ENCODE measurements at regions not wholly inside any gene's neighbourhood (a gene's known extent, or its start where the extent isn't known, plus 50 kb on each side); places are given as distances from the start of the nearest gene placed in this dataset.
"Not testable (repeated sequence)": the region's sequence is repeated elsewhere in the genome, so short reads cannot be mapped to it uniquely, and the experiment has no call there.

DNA sequence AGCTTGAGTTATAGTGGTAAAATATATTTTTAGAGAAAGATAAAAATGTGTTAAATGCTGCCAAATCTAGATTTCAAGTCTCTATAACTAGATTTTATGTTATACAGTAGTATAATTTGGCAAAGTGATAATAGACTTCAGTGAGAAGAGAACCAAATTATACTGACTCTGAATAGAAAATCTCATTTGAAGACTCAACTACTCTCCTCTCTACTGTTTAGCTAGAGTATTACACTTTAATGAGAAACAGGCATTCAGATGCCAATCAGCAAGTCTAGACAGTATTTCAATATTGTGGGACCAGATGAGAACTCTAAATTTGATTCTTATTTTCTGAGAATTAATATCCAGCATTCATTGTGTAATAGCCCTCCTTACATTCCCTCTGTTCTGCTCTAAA lies 311.2 kb downstream of the SLITRK5 start:
- DNase-seq (ENCODE audit: low spot score): no peak

DNA sequence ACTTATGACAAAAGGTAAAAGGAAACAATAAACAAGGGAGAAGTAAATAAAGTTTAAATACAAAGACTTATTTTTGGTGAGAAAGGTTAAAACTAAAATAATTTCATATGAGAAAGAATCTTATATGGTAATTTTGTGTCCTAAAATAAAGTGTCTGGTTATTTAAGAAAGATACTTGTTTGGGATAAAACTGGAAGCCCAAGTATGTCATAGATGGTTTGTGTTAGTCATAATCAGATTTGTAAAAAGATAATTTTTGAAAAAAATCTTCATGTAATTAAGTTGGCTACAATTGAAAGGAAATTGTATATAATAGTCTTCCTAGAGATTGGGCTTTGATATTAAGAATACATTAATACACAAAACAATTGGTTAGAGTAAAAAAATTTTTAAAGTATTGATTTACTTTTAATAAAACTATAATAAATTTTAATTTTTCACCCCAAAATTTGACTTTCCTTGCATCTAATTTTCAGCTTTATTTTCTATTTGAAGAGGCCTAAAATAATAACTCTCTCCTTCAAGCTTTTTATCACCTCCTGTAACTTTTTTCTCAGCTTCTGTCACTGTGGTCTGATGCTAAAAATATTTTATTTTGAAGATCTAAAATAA lies 315.6 kb downstream of the SLITRK5 start:
- DNase-seq (ENCODE audit: low spot score): no peak

DNA sequence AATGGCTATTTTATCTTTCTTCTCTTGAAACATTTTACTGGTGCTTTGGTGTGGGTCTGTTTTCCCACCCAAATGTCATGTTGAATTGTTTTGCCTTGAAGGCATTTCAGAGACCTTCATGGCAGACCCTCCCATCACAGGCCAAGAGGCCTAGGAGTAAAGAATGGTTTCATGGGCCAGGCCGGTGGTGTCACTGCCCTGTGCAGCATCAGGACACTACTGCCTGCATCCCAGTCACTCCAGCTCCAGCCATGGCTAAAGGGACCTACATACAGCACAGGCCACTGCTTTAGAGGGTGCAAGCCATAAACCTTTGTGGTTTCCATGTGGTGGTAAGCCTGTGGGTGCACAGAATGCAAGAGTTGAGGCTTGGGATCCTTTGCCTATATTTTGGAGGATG lies 326.9 kb downstream of the SLITRK5 start:
- no peak for DNase-seq (ENCODE audit: low spot score)

DNA sequence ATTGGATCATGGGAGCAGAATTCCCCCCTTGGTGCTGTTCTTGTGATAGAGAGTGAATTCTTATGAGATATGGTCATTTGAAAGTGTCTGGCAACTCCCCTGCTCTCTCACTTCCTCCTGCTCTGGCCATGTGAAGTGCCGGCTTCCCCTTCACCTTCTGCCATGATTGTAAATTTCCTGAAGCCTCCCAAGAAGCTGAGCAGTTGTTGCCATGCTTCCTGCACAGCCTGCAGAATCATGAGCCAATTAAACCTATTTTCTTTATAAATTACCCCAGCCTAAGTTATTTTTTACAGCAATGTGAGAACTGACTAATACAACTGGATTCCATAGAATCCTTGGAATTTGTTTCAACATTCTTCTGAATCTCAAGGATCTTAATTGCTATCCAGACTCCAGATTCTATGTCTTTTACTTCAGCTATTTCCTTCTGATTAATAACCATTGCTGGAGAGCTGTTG lies 328.1 kb downstream of the SLITRK5 start:
- DNase-seq (ENCODE audit: low spot score): no peak

DNA sequence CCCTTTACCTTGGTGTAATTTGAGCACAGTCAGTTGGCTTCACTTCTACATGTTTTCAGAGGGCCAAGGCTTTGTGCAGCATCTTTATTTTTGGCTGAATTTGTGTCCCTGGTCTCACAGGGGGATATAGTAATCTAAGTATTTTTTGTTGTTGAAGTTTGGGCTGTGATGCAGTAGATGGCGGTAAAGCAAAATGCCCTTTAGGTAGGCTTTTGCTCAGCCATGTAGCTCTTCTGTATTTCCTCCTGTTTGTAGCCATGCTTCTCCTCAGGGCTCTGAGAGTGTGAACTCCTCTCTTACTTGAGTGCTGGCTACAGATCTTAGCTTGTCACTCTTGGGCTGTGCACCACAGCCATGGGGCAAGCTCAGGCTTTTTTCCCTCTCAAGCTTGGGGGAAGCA lies 328.6 kb downstream of the SLITRK5 start:
- no peak for DNase-seq (ENCODE audit: low spot score)

DNA sequence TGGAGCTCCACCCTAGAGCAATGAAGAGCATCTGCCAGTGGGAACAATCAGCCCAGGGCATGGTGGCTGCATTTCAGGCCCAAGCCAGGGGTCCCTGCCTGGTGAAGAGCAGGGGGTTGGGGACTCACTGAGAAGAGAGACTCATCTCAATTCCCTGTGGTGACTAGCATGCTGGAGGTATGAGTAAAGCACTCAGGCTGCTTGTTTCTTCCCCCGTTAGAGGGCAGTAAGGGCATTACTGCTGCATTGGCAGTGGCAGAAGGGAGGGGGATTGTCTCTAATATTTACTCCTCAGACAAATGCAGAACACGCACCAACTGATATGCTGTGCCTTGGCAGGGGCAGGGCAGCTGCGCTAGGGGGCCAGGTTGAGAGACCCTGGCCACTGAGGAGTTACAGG lies 329.1 kb downstream of the SLITRK5 start:
- DNase-seq (ENCODE audit: low spot score): no peak

DNA sequence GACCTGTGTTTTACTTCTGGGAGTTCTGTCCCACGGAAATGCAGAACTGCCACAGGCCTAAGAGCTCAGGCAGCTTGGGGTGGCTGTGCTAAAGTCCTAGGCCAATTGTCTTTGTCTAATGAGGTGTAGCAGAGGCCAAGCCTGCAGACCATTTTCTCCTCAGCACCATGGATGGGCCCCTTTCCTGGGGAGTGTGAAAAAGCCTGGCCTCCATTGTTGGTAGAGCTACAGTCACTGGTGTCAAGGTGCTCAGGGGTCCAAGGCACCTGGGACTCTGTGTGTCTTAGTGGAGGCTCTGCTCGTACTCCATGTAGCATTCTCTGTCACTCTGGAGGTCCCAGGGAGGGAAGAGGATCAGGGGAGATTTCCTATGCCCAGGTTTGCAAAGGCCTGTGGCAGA lies 329.6 kb downstream of the SLITRK5 start:
- DNase-seq (ENCODE audit: low spot score): no peak

DNA sequence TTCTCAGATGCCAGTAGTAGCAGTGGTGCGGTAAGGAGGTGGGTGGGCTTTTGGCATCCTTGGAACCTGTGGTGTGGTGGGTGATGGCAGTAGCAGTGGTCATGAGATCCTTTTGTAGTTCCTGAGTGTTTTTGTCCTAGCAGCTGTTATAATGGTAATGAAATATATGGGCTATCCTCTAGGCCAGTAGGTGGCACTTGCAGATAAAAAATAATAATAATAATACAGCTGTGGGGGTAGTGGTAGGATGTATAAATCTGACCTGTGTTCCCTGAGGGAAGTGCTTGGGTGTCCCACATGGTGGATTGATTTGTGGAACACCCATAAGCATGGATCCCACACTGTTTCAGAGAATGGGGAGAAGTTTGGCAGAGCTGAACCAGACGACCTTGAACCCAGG lies 334.0 kb downstream of the SLITRK5 start:
- DNase-seq (ENCODE audit: low spot score): no peak

DNA sequence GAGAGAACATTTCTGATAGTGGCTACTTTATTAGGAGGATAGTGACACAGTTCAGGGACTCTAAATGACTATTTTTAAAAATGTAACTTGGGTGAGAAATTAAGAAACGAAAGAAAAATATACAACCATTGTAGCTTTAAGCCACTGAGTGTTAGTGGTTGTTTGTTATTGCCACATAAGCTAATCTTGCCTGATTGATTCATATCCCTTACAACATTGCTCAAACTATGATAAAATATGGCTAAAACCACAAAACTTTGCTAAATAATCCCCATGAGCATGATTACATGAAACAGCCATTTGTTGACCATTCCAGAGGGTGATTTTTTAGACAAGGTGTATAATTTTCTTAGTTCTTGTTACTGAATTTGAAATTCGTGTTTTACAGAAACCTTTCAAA lies 343.4 kb downstream of the SLITRK5 start:
- no peak for DNase-seq (ENCODE audit: low spot score)

DNA sequence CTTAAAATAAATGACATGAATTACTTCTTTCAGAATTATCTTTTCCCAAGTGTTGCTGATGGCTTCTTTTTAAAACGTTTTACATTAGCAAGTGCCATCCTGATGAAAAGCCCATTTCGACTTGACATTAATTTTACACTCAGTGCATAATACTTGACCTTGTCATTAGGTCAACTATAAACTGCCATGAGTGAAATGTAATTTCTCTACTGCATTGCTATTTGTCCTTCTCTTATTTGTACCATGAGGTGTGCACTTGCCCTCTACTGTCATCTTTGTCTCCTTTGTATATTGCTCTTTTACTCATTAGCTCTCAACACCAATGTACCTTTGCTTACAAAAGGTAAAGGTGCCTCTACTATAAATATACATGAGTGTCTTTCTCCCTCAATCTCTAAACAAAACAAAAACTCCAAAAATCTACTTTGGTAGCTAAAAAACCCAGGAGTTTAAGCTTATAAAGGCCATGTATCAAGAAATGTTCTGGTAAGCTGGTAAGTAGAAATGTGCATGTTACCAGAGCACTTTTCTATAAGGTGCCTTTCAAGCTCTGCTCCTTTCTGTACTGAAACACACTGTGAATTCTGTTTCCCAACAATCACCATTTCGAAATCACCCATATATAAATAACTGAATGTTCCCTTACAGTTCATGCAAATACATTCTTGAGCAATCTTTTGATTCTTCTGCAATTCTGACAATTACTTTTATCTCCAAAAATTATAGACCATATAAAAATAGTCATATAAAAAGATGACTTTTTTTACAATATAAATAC lies 351.4 kb downstream of the SLITRK5 start:
- DNase-seq (ENCODE audit: low spot score): no peak

DNA sequence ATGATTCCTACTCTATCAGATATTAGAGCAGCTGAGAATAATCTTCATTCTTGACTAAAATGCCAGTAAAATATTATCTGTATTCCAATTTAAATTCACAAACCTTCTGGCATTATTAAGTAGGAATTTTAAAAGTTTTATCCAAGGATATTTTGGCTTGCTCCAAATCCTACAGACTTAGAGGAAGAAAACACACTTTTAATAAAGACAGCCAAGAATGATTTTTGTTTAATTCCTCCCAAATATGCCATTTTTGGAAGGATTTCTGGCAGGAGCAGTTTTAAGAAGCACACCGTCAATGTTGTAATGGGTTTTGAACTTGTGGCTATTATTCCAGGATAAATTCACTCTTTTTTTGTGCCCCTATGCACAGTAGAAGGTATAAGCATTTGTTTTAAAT lies 355.1 kb downstream of the SLITRK5 start:
- DNase-seq (ENCODE audit: low spot score): no peak

DNA sequence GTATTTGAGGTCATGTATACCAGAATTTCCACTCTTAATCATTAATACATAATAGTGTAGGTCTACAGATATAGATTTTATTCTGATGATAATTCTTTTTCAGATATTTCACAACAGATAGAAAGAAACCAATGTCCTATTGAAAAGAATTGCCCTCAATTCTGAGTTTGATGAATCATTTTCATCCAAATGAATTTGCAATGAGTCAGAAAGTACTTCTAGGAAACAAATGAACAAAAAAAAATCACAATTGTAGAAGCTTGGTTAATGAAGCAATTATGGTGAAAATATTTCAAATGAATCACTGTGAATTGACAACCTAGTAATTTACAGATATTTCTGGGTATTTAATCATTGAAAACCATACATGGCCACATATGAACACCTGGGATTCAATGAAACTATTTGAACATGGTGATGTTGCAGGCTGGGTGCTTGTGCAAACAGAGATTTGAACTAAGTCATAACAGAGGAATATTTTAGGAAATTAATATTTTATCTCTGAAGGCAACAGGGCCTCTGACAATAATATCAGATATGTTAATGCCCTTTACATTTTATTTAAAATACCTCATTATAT lies 360.9 kb downstream of the SLITRK5 start:
- DNase-seq (ENCODE audit: low spot score): no peak

DNA sequence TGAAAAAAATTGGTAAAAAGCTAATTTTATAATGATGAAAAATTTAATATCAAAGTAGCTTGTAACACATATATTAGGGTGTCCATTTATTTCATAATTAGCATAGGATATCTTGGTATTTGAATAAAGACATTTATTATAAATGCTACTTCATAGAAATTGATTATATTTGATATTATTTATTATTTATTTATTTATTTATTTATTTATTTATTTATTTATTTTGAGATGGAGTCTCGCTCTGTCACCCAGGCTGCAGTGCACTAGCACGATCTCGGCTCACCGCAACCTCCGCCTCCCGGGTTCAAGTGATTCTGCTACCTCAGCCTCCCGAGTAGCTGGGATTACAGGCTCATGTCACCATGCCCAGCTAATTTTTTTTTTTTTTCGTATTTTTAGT lies 365.0 kb downstream of the SLITRK5 start:
- DNase-seq (ENCODE audit: low spot score): not testable (repeated sequence)

DNA sequence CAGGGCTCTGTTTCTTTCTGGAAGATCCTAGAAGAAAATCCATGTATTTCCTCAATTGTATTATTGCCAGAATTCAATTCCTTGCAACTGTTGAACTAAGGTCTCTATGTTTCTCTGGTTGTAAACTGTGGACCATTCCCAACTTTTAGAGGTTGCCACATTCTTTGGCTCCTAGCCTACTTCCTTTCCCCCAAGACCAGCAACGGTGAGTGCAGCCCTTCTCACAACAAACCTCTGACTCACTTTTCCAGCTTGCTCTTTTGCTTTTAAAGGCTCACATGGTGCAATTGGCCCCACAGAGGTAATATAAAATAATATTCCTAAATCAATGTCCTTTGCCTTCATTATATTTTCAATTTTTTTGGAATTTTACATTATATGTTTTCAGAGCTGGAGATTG lies 371.3 kb downstream of the SLITRK5 start:
- DNase-seq (ENCODE audit: low spot score): no peak

DNA sequence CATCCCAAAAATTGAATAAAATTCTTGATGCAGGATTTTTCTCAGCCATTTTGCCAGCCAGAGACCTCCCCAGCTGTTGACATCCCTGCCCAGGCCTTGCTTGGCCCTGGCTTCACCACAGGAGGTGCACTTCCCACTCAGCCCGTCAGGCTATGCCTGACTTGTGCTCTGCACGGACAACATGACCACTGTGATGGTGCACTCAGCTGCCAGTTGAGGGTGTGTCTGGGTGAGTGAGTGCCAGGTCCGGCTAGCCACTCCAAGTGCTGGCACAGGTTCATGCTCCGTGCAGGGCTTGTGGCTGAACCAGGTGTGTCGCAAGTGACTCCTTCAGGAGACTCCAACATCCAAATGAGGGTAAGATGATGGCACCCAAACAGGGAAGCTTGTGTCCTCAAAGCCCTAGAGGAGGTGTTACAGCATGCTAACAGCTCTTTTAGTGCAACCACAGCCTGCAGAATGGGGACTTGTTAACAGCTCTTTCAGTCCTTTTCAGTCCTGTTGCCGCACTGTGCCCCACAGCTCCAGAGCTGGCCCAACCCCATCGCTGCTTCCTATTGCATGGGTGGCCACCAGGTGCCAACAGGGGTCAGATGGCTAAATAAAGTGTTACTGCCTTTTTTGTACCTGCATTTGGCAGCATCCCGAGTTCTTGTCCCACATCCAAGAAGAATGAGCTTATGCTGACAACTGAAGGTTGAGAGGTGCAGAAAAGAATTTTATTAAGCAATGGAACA lies 380.7 kb downstream of the SLITRK5 start:
- no peak for DNase-seq (ENCODE audit: low spot score)

DNA sequence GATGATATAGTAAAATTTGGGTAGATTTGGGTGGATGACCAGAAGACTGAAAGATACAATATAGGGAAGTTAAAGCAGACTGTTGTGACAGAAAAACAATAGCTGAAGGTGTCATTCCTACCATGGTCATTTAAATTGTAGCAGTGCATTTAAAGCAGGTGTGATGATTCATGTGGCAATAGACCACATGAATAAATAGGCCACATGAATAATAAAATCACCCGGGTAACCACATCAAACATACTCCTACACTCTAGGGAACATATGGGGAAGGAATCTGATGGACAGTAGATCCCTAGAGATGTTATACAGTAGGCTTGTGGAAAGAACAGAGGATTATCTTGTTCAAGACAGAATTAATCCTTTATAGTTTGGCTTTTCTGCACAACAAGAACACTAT lies 392.6 kb downstream of the SLITRK5 start:
- no peak for DNase-seq (ENCODE audit: low spot score)

DNA sequence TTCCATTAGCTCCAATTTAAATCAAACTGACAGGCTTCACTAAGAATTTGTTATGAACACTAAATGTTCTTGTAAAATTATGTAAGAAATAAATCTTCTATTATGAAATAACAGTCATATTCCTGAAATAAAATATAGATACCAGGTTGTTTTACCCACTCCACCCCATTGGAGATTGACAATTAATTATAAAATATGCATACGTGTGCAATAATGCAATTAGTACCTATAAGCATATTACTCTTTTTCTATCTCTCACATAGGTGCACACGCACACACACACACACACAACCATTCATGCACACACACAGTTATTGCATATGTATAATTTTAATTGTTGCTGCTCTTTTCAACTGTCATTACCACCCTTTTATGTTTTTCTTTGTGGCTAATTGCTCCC lies 395.7 kb downstream of the SLITRK5 start:
- peak; percentile 5 for DNase-seq (ENCODE audit: low spot score)

DNA sequence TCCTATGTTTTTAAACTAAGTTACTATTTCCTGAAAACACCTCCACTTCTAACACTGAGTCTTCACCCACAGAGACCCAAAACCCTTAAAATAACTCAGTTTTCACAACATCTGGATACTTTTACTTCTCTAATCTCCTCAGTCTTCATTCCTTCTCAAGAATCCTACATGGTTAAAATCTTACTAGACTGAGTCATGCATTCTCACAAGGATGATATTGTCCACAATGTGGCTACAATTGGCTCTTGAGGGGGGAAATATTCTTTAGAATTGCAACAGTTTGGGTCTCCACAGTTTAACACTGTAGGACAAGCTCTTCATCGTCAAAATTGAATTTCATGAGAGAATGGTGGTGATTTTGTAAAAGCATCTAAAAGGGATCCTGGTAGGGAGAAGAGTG lies 397.1 kb downstream of the SLITRK5 start:
- no peak for DNase-seq (ENCODE audit: low spot score)

DNA sequence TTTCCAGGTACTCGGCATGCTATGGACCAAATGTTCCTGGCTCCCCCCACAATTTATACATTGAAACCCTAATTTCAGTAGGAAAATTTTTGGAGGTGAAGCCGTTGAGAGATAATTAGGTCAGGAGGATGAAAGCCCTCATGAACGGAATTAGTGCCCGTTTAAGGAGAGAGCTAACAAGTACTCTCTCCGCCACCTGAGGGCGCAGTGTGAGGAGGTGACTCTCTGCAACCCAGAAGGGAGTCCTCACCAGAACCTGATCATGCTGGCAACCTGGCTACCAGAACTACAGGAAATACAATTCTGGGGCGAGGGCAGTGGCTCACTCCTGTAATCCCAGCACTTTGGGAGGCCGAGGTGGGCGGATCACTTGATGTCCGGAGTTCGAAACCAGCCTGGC lies 397.8 kb downstream of the SLITRK5 start:
- DNase-seq (ENCODE audit: low spot score): no peak

DNA sequence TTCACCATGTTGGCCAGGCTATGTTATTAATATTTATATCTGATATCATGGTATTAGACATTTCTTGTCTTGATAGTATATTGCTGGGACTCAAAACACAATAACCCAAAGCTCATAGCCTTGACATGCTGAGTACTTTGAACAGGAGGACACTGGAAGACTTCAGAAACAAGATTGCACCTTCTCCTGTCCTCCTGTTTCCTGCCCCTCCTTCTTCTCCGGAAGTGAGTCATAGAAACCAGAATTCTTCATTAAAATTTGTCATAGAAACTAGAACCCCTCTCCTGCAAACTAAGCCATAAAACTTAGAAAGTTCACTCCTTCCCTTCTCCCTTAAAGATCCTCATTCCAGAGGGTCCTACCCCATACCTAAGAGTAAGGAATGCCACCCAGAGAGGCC lies 400.2 kb downstream of the SLITRK5 start:
- no peak for DNase-seq (ENCODE audit: low spot score)

DNA sequence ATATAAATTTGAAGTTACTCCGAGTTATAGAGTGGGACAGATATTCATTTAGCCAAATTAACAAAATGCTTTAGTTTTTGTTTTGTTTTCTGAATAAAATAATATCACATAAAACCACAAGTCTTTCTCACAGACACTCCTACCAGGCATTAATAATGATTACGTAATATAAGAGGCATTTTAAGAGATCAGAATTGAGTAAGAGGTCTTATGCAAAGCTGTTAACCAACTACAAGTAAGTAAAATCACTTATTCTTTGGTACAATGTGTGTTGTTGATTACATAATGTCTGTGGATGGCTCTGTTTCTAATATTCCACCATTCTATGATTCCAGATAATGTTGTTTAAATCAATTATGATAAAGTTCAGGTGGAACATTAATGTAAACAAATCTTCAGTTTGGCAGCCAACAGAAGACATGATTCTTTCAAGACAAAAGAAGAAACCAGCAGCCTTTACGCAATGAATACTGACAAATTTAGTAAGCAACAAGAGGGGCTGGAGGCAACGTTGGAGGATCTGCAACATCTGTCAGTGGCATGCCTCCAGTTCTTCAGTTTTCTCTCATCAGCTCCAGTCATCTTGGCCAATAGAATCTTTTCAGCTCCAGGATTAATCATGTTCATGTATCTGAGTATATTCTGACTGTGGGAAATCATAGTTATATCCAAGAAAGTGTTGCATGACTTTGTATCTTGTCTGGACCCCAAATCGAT lies 403.8 kb downstream of the SLITRK5 start:
- DNase-seq (ENCODE audit: low spot score): no peak

DNA sequence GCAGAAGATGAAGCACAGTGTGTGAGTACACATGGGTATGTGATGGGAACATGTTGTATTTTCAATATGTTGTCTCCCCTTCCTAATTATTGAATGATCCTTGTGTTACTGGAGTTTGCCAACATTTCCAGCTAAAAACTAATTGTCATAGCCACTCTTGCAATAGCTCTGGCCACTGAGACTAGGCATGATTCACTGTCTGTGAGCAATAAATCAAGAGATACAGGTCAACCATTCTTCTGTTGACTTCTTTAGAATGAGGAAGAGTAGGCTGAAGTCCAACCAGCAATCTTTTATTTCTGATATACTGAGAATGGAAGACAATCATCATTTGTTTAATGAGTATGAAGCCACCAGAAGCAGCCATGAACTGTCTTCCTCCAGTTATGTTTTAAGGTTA lies 413.9 kb downstream of the SLITRK5 start:
- DNase-seq (ENCODE audit: low spot score): no peak
